Heart right ventricle (tissue), 16 donors: ENCODE measurements at regions not wholly inside any gene's neighbourhood (a gene's known extent, or its start where the extent isn't known, plus 50 kb on each side); places are given as distances from the start of the nearest gene placed in this dataset.

Experiments used
- ATAC-seq, 8 donors: fragments of 200-7000 bp; cut with Tn5 transposase; one replicate each; pipeline ENCODE4 v1.9.1; 2020; ENCODE audit warnings: mild to moderate bottlenecking in 8 of 8, moderate library complexity in 8 of 8, moderate number of reproducible peaks in 1 of 8
- DNase-seq, 2 donors: peaks; one replicate each; pipeline ENCODE4 v3.0.0-alpha.2; 2020
- H3K27ac ChIP-seq, 10 donors: fragments of 200-600 bp; sonication (generic) in 2 of 10; one replicate each; pipeline versions ENCODE4 v1.5.0 to v1.8.0; 2020 to 2022; ENCODE audit warnings: mild to moderate bottlenecking in 3 of 10
- H3K27me3 ChIP-seq, 7 donors: fragments of 200-600 bp; one replicate each; pipeline ENCODE4 v1.8.0; 2021 to 2022; ENCODE audit warnings: mild to moderate bottlenecking in 2 of 7
- H3K36me3 ChIP-seq, 9 donors: fragments of 200-600 bp; sonication (generic) in 1 of 9; one replicate each; pipeline versions ENCODE4 v1.5.0 to v1.8.0; 2020 to 2022; ENCODE audit warnings: mild to moderate bottlenecking in 2 of 9
- H3K4me1 ChIP-seq, 9 donors: fragments of 200-600 bp; sonication (generic) in 1 of 9; one replicate each; pipeline versions ENCODE4 v1.5.0 to v1.8.0; 2020 to 2022; ENCODE audit warnings: mild to moderate bottlenecking in 4 of 9
- H3K4me3 ChIP-seq, 10 donors: fragments of 200-600 bp; sonication (generic) in 2 of 10; one replicate each; pipeline versions ENCODE4 v1.5.0 to v1.8.0; 2020 to 2022; ENCODE audit warnings: mild to moderate bottlenecking in 7 of 10, moderate library complexity in 2 of 10
- H3K9me3 ChIP-seq, 11 donors: fragments of 200-600 bp in 10 of 11; sonication (generic) in 2 of 11; one replicate each; pipeline versions ENCODE4 v1.5.0 to v1.8.0; 2013 to 2022; ENCODE audit warnings: mild to moderate bottlenecking in 2 of 11, control low read depth in 1 of 11, moderate library complexity in 1 of 11
- CTCF ChIP-seq, 9 donors: fragments of 200-600 bp; sonication (generic) in 2 of 9; IDR thresholded peaks; one replicate each; pipeline versions ENCODE4 v1.5.0 to v1.8.0; 2021 to 2022; ENCODE audit warnings: antibody characterized with exemption in 9 of 9, mild to moderate bottlenecking in 5 of 9, moderate library complexity in 1 of 9
- WGBS, 2 donors: extraction: QIAGEN DNeasy Blood & Tissue Kit; methylation state at CpG; one replicate each; pipeline ENCODE4 v1.1.7; 2013; ENCODE audit warnings: inconsistent platforms in 1 of 2; 5-methylcytosine and 5-hydroxymethylcytosine counted together
- intact Hi-C, 10 donors: fragments of 100-400 bp; cut with DNase I; formaldehyde crosslinking; loops; one replicate each; pipeline versions ENCODE4 v1.11.1 to v1.14.2; 2022
- donor health status: Arrhythmogenic right ventricular cardiomyopathy.
- donor health status: ischemic (EF 13 %, LVEDD 7.1; RV severe dilation, severe dysfunction).
- donor health status: healthy with polysubstance abuse.
- donor health status: DM: no; HTN: yes; CAD: no.
- donor health status: DM: no; HTN: no; CAD: no.
- donor health status: ischemic (EF 25% LVEDD 6.9; RV normal size, moderate dysfunction).
- donor health status: ischemic (EF 25% LVEDD 5.7; RV mildly dilated, moderate dysfunction).
- donor health status: healthy.
- donor health status: DM: yes; HTN: yes; CAD: no.
- donor health status: Ischemic cardiomyopathy.
- donor health status: ischemic (EF 35%, LVEDD 5.7; RV mildly dilated, moderate dysfunction).
- donor health status: nonischemic (EF 11% LVEDD 7.7; RV severe dilation, severe dysfunction).
- donor health status: DM: yes; HTN: yes; CAD: no.
- donor health status: PGD.
- donor health status: ischemic (EF 29% LVEDD 5.4; RV normal size, mild dysfunction).
- donor health status: nonischemic (EF 23%, LVEDD 6.1; RV moderate dilation, normal function).

DNA sequence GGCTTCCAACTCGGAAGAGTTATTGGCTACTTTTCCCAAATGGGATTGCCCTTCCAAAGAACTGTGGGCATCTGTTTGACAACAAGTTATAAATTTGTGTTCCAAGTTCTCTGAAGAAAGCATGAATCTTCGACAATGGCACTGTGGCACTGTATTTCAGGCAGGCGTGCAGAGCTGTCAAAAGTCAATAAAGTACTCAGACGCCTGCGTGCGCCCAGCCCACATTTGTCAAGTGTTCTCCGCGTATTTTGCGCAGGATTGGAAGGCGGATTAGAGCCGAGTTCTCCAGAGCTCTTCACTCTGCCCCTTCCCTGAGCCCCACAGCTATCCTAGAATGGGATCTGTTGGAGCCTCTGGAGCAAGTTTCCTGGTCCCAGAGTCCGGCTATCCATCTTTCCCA lies 103.2 kb downstream of the SLC25A47 start:
- no peak for TF ChIP-seq CTCF (IDR thresholded peaks at IDR 0.05)
- Histone ChIP-seq H3K4me1 (peaks cover 0 to 18% (median 0%) of the 10 kb centered on the region in 9 donors), H3K9me3 (no peaks in the 10 kb centered on the region), H3K36me3 (peaks cover 0 to 4% (median 0%) of the 10 kb centered on the region in 9 donors), H3K27ac (no peak overlapping the region), H3K27me3 (no peaks in the 10 kb centered on the region), H3K4me3 (no peak overlapping the region)
- intact Hi-C loops, result no loop called here
- DNase-seq (no peak), ATAC-seq (no peak)
- WGBS, 2 donors, result 97% methylated on average over 12 of the region's 12 CpGs

DNA sequence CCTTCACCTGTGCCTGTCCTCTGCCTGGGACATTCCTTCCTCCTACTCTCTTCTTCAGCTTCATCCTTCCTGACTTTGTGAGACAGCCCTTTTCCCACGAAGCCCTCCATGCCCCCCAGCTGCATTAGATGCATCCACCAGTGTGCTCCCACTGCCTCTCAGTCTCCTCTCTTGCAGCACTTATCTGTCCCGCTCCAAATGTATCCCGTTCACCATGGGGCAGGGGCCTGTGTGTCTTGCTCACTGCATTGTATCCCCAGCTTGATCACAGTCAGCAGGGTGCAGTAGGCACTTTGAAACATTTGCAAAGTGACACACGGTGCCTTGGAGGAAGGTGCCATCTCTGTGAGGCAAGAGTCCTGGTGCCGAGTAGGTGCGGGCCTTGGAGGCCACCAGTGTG lies 104.0 kb downstream of the SLC25A47 start:
- Histone ChIP-seq H3K36me3 (peaks cover 0 to 4% (median 0%) of the 10 kb centered on the region in 9 donors), H3K4me3 (no peak overlapping the region), H3K27ac (no peak overlapping the region), H3K9me3 (no peaks in the 10 kb centered on the region), H3K4me1 (peaks cover 0 to 18% (median 0%) of the 10 kb centered on the region in 9 donors), H3K27me3 (no peaks in the 10 kb centered on the region)
- intact Hi-C loops, result no loop called here
- DNase-seq, result no peak
- ATAC-seq, result no peak
- no peak for TF ChIP-seq CTCF (IDR thresholded peaks at IDR 0.05)
- 63 to 84% methylated on average over 6 of the region's 6 CpGs for whole genome bisulfite sequencing, 2 donors

GRCh38 chr14:100428727-100429126 lies 105.6 kb downstream of the SLC25A47 start:
- intact Hi-C loops, result no loop called here
- TF ChIP-seq CTCF (IDR thresholded peaks at IDR 0.05), result no peak
- ATAC-seq (no peak), DNase-seq (no peak)
- Histone ChIP-seq H3K4me1 (peaks cover 0 to 21% (median 0%) of the 10 kb centered on the region in 9 donors), H3K9me3 (no peaks in the 10 kb centered on the region), H3K36me3 (peaks cover 0 to 4% (median 0%) of the 10 kb centered on the region in 9 donors), H3K27me3 (no peaks in the 10 kb centered on the region), H3K4me3 (no peak overlapping the region), H3K27ac (no peak overlapping the region)
- WGBS, 2 donors, result 91 to 92% methylated on average over 9 of the region's 9 CpGs

- ATAC-seq, result no peak
- 90 to 97% methylated on average over 3 of the region's 3 CpGs for WGBS, 2 donors
Measured at GRCh38 chr14:100429537-100429936, 106.4 kb downstream of the SLC25A47 start.

More at GRCh38 chr14:100429537-100429936, 106.4 kb downstream of the SLC25A47 start:
- Histone ChIP-seq H3K4me1 (peaks cover 0 to 26% (median 0%) of the 10 kb centered on the region in 9 donors), H3K9me3 (no peaks in the 10 kb centered on the region), H3K4me3 (no peak overlapping the region), H3K27ac (no peak overlapping the region), H3K36me3 (peaks cover 0 to 4% (median 0%) of the 10 kb centered on the region in 9 donors), H3K27me3 (no peaks in the 10 kb centered on the region)
- intact Hi-C loops, result no loop called here
- TF ChIP-seq CTCF (IDR thresholded peaks at IDR 0.05), result no peak
- no peak for DNase-seq
